Activated CD8-positive, alpha-beta memory T cell treated with anti-CD3 and anti-CD28 coated beads, Interleukin-2, amount 50 U/mL, for 1 hour (primary cell): ENCODE measurements at regions not wholly inside any gene's neighbourhood (a gene's known extent, or its start where the extent isn't known, plus 50 kb on each side); places are given as distances from the start of the nearest gene placed in this dataset.
"Not testable (repeated sequence)": the region's sequence is repeated elsewhere in the genome, so short reads cannot be mapped to it uniquely, and the experiment has no call there.

Experiments
- DNase-seq: peaks from one replicate; pipeline ENCODE4 v3.0.0-alpha.2; 2020; ENCODE audit errors: extremely low read depth

DNA sequence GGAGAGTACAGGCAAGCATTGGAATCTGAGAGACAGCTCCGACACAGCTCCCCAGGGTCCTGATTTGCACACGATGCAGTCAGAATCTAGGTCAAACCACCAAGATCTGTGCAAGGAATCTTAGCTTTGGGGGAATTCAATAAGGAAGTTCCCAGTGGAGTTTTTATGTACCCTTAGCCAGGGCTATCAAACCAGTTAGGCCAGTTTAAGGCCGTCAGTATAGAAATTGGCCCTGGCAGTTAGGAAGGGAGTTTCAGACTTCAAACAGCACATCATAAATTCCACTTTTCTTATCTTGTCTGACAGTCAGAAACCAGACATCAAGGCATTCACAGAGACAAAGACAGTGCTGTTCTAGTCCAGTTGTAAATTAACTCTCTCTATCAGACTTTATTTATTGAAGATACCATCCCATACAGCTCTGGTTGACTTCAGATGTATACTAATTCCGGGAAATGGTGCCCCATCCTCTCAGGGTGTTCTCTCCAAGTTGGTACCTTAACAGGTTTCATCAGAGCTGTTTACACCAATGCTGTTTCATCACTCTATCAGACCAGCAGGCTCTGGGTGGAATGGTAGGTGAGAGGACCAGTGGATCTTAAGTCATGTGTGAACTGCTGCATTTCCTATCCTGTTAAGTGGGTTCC, 157.5 kb upstream of the ATF7IP start:
- no peak for DNase-seq

DNA sequence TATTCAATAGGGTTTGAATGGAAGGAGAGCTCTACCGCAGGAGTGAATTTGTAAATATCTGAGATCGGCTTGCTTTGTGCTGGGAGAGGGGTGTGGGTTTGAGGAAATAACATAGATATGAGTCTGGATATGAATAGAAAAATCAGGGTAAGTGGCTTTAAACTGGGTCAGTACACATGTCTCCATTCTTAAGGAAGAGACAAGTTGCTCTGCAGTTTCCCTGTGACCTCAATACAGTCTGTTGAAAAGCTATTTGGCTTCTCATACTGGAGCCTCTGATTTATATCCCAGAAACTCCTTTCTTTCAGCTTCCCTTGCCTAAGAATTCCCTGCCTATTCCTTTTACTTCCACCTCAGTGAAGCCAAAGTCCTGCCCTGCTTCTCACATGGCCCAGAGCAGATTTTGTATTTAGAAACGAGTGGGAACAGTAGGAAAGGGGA, 153.5 kb upstream of the ATF7IP start:
- DNase-seq, result no peak

DNA sequence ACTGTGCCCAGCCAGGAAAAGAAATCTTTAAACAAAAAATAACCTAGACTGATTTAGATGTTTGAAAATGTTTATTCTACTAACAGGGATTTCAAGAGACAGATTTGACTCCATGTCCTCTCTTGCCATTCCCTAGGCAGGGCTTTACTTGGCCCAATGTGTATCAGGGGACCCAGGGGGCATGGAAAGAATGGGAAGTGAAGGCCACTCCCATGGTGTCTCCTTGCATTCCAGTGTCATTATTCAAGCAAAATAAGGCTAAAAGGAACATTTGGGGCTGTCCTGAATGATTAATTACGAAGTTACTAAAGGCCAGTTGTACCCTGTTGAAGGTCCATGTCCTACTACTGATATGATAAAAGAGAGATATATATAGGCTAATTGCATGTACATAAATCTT, 151.9 kb upstream of the ATF7IP start:
- no peak for DNase-seq

DNA sequence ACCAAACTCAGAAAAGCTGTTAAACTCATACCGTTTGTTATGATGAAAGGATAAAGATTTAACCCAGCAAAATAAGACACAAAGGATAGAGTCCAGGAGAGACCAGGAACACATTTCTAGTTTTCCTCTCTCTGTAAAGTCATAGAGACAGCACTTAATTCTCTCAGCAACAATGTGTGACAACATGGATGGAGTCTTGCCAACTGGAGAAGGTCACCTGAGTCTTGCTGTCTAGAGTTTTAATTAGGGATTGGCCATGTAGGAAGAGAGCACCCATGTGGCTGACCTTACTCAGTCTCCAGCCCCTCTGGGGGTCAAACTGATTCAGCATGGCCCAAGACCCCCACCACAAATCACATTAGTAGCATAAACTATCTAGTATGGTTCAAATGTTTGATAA, 151.0 kb upstream of the ATF7IP start:
- no peak for DNase-seq

DNA sequence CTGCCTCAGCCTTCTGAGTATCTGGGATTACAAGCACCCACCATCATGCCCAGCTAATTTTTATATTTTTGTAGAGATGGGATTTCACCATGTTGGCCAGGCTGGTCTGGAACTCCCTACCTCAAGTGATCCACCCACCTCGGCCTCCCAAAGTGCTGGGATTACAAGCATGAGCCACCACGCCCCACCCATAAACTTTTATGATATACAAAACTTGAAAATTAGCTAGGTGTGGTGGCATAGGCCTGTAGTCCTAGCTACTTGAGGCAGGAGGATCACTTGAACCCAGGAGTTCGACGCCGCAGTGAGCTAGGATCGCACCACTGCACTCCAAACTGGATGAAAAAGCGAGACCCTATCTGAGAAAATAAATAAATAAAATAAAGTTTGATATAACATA, 149.5 kb upstream of the ATF7IP start:
- not testable (repeated sequence) for DNase-seq

DNA sequence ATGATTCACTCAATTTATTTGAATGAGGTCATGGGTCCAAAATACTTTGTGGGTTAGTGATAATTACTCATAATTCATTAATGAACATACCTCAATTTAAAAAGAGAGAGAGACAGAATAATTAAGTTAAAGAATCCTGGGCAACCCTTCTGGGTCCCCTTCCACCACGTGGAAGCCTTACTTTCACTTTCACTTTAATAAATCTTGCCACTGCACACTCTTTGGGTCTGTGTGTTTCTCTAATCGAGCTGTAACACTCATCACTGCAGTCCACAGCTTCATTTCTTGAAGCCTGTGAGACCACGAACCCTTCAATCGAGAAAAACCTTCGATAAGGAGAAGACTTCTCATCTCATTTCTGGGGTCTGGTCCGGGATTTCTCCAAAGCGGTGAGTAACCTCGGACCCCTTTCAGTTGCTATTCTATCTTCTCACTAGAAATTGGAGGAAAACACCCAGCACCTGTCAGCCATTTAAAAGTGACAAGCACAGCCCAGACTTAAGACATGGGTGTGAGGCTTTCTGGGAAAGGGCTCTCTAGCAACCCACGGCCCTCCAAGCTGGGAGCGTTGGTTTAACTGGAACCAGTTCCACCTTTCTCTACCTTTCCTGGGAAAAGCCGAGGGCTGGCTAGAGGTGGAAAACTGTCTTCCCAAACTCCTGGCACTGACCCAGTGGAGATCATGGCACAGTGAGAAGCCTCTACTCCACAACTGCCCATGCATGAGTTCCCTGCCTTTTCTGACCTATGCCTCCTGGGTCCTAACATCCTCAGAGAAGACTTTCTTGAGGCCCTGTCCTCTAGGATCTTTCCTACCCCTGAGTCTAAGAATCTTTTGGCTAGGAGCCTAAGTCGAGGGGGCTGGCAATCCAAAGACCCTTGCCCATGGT, 148.8 kb upstream of the ATF7IP start:
- DNase-seq, result no peak

DNA sequence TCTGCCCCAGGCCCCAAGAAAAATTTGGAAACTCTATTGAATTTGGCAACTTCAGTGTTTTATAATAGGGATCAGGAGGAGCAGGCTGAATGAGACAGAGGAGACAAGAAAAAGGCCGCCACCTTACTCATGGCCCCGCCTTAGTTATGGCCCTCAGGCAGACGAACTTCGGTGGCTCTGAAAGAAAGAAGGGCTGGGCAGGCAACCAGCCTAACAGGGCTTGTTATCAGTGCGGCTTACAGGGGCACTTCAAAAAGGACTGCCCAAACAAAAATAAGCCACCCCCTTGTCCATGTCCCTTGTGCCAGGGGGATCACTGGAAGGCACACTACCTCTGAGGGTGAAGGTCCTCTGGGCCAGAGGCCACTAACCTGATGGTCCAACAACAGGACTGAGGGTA, 146.3 kb upstream of the ATF7IP start:
- DNase-seq, result no peak

DNA sequence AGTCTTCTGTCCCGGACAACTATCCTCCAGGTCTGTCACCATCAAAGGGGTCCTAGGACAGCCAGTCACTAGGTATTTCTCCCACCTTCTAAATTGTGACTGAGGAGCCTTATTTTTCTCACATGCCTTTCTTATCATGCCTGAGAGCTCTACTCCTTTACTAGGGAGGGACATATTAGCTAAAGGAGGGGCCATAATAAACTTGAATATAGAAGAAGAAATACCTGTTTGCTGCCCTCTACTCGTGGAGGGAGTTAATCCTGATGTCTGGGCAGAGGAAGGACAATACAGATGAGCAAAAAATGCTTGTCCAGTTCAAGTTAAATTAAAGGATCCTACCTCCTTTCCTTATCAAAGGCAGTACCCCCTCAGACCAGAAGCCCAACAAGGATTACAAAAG, 145.8 kb upstream of the ATF7IP start:
- not testable (repeated sequence) for DNase-seq

DNA sequence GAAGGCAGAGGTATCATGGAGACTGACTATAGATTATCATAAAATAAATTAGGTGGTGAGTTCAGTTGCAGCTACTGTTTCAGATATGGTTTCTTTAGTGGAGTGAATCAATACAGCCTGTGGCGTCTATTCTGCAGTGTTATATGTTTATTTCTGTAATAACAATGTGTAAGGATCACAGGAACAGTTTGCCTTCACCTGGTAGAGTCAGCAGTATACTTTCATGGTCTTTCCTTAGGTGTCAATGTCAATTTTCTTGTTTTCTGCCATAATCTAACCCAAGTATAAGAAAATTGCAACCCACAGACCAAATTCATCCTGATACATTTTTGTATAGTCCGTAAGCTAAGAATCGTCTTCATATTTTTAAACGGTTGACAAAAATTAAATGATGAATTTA, 140.4 kb upstream of the ATF7IP start:
- DNase-seq, result no peak

DNA sequence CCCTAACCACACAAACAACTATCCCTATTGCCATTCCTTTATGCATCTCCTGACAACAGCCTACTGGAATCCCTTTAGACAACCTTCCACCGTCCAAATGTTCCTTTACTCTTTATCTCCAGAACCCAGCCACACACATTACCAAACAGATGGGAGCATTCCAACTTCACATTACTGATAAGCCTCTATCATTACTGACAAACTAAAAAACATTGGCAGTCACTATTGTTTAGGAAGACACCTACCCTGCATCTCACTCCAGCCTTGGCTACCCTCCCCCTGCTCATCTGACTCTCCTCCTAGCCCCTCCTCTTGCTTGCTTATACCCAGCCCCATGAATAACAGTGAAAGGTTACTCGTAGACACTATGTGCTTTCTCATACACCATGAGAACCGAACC, 130.3 kb upstream of the ATF7IP start:
- DNase-seq, result not testable (repeated sequence)

DNA sequence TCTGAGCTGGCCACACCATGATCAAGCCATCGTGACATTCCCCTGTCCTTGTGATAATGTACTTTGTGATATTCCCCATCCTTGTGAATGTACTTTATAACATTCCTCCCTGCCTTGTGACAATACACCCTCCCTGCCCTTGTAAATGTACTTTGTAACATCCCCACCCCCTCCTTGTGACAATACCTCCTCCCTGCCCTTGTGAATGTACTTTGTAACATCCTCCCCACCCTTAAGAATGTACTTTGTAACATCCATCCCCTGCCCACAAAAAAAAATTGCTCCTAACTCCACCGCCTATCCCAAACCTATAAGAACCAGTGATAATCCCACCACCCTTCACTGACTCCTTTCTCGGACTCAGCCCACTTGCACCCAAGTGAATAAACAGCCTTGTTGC, 128.8 kb upstream of the ATF7IP start:
- DNase-seq, result not testable (repeated sequence)

DNA sequence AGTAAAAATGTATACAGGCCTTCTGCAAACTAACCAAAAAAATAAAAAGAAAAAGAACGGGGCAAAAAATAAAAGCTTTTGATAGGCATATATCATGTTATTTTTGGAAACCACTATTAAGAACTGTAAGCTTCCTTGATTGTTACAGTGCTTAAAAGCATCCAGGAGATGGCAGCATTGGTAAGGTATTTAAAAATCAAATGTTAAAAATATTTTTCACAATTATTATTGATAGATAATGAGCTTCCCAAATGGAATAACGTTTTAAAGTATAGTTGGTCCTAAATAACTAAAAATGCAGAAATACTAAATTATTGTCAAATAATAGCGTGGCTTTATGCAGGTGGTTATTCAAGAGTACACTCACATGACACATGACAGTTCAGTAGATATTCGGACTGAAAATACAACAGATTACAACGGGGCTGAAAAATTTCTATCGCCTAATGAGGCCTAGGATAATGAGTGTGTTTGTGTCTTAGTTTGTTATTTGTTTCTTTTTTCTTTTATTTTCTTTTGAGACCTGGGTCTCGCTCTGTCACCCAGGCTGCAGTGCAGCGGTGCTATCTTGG, 127.2 kb upstream of the ATF7IP start:
- DNase-seq, result no peak

DNA sequence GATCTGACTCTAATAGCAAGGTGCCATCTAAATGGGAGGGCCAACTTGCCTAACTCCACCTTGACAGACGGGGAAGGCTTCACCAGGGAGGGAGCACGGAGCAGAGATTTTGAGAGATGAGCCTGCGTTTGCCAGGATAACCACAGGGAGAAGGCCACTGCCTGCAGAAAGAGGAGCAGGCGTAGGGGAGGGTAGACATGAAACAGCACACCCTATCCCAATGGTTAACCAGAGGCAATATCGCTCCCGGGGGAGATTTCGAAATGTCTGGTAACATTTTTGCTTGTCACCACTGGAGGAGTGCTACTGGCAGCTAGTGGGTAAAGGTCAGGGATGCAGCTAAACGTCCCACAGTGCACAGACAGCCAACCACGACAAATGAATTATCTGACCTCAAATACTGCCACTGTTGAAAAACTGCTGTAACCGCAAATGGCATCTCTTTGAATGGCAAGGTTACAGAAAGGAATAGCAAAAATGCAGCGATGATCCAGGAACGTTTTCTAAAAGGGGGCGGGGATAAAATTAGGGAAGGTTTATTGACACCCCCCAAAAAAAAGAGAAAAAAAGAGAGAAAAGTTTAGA, 126.0 kb upstream of the ATF7IP start:
- DNase-seq, result no peak

DNA sequence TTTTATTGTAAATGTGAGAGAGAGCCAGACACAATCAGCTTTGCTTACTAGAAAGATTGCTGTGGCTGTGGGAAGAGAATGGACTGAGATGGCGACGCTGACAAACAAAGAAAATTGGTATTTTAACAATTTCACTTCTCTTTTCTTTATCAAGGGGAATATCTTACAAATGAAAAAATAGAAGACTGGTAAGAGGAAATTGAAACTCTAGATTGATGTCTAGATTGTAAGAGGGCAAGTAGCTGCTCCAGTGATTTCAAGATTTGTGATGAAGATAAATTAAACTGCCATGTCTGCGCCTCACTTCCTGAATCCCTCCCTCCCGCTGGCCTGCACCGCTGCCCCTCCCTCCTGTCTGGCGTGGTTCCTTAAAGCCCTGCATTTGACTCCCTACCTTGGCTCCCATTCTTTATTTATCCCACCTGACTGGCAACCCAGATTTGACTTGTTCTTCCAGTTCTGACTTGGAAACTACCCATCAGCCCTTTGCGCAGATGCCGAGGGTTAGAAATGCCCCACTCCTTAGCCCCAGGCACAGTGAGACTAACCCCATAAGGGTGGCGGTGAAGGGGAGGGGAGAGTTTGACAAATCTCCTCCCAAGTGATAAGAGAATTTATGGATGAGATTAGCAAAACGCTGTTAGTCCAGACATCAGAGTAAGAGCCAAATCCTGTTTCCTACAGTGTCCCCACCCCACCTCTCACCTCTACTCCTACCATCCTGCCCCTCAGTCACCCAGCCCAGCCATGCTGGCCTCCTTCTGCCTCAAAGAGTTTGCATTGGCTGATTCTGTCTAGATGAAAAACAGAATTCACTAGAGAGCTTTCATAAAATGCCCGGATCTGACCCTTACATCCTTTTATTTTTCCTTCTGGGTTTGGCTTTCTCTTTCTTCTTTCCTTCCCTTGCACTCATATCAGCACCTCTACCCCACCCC, 125.3 kb upstream of the ATF7IP start:
- no peak for DNase-seq

DNA sequence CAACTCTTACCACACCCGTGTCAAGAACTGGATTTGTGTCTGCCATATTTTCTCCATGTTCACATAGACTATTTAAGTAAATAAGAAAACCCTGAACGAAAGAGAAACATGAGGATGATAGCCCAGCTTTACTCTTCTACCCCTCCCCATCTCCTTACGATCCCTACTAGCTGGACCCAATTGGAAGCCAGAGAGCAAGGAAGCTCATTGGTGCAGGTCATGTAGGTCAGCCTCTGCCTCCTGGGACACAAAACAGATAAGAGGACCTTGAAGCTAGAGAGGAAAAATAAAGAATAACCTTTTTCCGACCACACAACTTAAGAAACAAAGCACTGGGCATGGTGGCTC, 124.6 kb upstream of the ATF7IP start:
- no peak for DNase-seq

DNA sequence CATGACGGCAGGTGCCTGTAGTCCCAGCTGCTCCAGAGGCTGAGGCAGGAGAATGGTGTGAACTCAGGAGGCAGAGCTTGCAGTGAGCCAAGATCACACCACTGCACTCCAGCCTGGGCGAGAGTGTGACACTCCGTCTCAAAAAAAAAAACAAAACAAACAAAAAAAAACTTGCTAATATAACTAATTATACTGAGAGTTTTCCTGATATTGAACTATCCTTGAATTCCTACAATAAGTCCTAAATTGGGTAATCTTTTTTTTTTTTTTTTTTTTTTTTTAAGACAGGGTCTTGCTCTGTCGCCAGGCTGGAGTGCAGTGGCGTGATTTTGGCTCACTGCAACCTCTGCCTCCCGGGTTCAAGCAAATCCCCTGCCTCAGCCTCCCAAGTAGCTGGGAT, 122.7 kb upstream of the ATF7IP start:
- not testable (repeated sequence) for DNase-seq

DNA sequence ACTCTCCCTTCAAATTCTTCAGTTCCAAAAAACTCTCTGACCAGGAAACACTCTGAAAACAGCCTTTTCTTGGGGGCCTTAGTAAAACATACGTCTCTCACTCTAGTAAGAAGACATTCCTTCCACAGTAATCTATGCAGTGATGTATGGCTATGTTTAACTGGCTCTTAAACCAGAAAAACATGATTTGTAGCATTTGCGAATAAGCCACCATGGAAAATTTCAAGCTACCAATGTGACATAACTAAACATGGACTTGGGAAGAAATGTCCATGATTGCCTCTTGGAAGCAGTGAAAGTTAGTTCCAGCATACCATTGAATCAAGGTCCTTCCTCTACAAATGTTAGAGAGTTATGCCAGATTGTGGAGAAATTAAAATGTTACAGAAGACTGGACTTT, 121.5 kb upstream of the ATF7IP start:
- no peak for DNase-seq

DNA sequence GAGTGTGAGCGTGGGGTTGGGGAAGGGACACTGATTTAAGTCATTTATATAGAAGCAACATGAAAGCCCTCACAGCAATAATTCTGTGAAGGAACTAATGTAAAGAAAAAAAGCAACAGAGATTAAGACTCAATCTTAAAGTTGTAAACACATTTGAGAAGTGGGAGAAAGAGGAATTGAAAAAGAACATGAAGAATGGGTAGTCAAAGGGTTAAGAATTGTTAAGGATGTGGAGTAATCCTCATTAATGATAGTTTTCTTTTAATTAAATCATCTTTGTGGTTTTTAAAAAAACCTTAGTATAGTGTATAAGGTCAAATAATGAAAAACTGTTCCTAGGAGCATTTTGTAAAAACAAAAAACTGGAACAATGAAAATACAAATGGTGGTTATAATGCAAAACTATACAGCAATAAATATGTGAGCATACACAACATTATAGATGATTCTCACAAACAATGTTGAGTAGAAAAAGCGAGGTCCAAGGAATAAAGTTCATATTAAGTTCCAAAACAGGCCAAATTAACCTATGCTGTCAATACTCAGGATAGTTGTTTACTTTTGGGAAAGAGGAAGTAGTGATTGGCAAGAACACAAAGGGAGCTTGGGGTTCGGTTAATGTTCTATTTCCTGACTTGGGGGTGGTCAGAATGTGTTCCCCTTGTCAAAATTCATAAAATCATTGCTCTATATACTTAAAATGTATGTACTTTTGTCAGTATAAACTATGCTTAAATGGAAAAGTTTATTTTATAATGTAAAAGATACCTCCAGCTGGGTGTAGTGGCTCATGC, 120.4 kb upstream of the ATF7IP start:
- no peak for DNase-seq

DNA sequence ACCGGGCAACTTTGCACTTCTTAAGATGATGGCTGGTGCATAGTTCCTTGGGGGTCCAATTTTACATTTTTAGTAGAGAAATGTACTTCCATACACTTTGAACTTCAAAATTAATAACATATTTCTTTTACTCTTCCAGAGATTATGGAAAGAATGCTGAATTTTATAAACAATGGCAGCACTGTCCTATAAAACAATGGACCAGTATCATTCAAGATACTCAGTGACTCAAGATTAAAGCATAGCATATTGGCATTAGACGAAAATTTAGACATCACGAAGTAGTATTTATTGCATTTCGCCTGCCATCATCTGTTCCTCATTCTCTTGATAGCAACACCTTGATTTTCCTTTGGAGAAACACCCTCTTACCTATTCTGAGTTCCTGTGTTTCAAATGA, 118.3 kb upstream of the ATF7IP start:
- no peak for DNase-seq

DNA sequence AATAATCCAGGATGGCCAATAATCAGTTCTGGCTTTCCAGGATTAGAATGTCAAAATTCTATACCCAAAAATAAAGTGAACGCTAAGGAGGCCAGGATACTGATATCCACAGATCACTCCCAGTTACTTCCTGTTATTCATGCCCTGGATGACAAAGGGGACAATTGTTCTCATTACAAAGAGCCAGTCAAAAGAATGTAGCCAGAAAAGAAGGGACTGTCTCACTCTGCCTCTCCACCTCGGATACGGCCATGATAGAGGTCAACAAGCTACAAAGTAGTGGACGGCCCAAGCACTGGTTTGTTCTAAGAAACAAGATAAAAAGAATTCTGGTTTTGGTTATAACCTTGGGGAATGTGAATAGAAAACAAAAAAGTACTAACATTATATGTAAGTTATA, 116.1 kb upstream of the ATF7IP start:
- DNase-seq, result no peak

DNA sequence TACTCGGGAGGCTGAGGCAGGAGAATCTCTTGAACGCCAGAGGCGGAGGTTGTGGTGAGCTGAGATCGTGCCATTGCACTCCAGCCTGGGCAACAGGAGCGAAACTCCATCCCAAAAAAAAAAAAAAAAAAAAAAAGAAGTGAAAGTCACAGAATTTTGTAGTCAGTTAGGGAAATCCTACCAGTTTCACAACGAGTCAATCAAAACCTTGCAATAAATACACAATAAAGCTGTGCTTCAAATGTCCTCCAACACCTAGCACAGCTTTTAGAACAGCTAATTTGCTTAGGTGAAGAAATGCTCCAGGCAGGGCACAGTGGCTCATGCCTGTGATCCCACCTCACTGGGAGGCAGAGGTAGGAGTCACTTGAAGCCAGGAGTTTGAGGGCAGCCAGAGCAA, 112.8 kb upstream of the ATF7IP start:
- no peak for DNase-seq
